GM12892 (cell line): ENCODE measurements at regions not wholly inside any gene's neighbourhood (a gene's known extent, or its start where the extent isn't known, plus 50 kb on each side); places are given as distances from the start of the nearest gene placed in this dataset.

Experiments used
- DNase-seq: peaks from one replicate; pipeline ENCODE4 v3.0.0; 2011; ENCODE audit not compliant: insufficient read length
- FAIRE-seq: peaks from 2 replicates; lab custom pipeline; 2011; peaks lifted over from hg19 to GRCh38; lab: Jason Lieb, UNC
- POLR2A ChIP-seq: IDR thresholded peaks from 2 replicates; pipeline ENCODE4 v1.6.1; 2011; ENCODE audit warnings: low read depth, low read length, control low read depth
- POLR2AphosphoS5 ChIP-seq: IDR thresholded peaks from 2 replicates; pipeline ENCODE4 v1.6.1; 2011; ENCODE audit warnings: low read depth, low read length, control low read depth
- TAF1 ChIP-seq: IDR thresholded peaks from 2 replicates; pipeline ENCODE4 v1.6.1; 2011; ENCODE audit warnings: low read depth, mild to moderate bottlenecking, control low read depth, low read length, borderline replicate concordance

DNA sequence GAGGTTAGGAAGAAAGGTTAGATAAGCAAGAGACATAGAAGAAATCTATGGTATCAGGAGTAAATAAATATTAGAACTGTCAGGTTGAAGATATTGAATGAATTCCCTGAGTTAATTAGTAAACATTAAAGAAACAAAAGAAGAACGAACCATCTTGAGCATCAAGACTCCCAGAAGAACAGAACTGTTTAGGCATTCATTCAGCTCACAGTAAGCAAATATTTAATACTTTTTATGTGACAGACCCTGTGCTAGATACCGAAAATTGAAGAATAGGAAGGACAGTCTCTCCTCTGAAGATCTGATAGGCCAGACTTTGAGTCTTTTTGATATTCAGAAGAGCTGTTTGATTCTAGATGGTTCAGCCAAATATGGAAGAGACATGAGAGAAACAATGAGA, 731.5 kb downstream of the XPNPEP1 start:
- no peak for TF ChIP-seq POLR2AphosphoS5
- no peak for TF ChIP-seq TAF1
- no peak for TF ChIP-seq POLR2A
- DNase-seq (no peak), FAIRE-seq (no peak)

DNA sequence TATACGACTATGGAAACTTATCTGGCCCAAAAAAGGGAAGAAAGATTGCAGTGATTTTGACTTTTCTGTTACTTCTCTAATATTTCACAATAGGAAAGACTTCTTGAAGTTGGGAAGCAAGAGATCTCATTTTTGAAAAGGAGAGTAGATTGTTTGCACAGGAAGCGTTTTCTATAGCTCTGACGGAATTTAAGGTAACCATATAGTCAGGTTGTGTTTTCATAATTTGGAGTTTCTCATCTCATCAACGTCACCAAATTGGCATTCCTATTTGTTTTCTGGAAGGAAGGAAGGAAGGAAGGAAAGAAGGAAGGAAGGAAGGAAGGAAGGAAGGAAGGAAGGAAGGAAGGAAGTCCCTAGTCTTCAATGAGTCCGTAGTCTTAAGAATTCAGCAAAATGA, 732.0 kb downstream of the XPNPEP1 start:
- DNase-seq, result no peak
- no peak for FAIRE-seq
- no peak for TF ChIP-seq TAF1
- no peak for TF ChIP-seq POLR2A
- no peak for TF ChIP-seq POLR2AphosphoS5

DNA sequence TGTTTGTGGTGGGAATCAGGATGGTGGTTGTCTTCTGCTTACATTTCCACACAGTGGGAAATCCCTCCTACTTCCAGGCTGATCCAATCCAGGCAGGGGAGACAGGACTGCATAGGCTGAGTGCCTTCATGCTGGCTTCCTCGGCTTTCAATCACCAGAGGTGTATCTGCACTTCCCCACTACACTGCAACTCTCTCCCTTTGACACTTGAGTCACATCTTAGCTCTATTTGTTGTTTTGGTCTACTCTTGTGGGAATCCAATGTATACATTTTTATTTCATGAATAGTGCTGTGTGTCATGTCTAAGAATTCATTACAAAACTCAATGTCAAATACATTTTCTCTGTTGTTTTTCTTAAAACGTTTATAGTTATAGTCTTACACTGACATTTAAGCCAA, 735.6 kb downstream of the XPNPEP1 start:
- TF ChIP-seq TAF1, result no peak
- TF ChIP-seq POLR2AphosphoS5, result no peak
- TF ChIP-seq POLR2A, result no peak
- FAIRE-seq, result no peak
- no peak for DNase-seq

DNA sequence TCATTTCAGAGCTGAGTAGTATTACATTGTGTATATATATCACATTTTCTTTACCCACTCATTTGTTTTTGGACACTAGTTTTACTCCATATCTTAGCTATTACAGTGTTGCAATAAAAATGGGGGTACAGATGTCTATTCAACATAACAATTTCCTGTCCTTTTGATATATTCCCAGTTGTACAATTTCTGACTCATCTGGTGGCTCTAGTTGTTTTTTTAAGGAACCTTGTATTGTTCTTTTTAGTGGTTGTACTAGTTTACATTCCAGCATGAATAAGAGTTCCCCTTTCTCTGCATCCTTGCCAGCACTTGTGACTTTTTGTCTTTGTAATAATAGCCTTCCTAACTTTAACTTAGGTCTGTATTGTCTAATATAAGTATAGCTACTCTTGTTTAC, 739.9 kb downstream of the XPNPEP1 start:
- FAIRE-seq, result no peak
- TF ChIP-seq POLR2A (no peak), POLR2AphosphoS5 (no peak), TAF1 (no peak)
- DNase-seq, result no peak

DNA sequence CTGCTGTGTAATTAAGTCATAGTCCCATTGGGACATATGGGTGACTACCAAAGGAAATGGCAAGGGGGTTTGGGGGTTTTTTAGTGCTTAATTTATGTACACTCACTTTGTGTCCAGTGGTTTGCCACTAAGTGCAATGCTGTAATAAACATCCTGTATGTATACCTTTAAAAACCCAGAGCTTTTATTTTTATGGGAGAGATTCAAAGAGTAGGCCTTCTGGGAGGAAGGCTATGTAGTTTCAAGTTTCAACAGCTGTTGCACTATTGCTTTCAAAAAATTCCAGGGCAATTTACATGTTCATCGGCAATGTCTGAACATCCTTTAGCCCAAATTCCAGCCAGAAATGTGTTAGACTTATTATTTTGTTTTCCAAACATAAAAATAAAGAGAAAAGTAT, 744.7 kb downstream of the XPNPEP1 start:
- no peak for FAIRE-seq
- DNase-seq, result no peak
- no peak for TF ChIP-seq TAF1
- no peak for TF ChIP-seq POLR2A
- TF ChIP-seq POLR2AphosphoS5, result no peak

DNA sequence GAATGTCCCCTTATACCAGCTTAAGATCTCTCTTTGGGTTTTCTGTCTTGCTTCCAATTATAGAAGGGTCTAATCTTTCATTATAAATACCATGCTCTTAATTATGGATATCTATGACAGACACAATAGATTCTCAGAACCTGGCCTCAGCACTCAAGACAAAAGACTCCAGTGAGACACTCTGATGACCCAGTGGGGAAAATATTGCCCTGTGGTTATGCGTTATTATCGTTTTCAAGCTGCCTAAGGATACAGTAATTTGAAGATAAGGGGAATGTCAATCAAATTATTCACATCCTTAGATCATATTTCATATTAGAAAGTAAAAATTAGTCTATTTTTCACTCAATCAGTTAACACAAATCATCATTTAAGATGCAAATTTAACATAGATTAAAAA, 748.8 kb downstream of the XPNPEP1 start:
- no peak for DNase-seq
- no peak for FAIRE-seq
- no peak for TF ChIP-seq TAF1
- no peak for TF ChIP-seq POLR2A
- TF ChIP-seq POLR2AphosphoS5, result no peak

DNA sequence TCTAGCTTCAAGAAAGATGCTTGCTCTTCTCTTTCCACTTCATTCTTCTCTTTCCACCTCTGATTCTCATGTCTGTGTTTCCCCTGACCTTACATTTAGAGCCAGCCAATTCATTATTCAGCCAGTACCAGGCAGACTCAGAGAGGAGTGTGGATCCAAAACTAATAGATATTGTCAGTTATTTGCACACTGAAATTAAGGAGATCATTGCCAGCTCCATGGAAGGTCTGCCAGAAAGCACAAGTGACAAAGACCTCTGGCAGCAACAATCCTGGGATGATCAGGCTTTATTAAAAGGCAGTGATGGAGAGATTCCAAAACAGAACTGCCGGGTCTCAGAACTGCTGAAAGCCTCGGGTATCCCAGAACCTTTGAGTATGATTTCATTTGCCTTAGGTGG, 749.4 kb downstream of the XPNPEP1 start:
- DNase-seq (no peak), FAIRE-seq (no peak)
- TF ChIP-seq POLR2AphosphoS5 (no peak), TAF1 (no peak), POLR2A (no peak)

DNA sequence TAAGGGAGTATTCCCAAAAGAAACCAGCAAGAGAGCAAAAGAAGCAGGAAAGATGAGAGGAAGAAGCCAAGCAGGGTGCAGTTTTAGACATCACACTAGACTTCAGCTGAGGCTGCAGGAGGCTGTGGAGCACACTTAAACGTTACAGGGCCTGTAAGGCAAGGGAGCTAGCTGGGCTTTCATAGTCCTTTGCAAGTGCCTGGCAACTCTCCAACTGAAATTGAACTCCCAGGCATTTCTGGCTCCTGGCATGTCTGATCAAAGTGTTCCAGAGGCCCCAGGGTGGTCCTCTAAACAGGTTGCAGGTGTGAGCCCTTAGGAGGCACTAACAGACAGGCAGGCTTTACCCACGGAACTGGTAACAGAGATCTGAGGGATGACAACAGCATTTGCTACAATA, 750.2 kb downstream of the XPNPEP1 start:
- no peak for FAIRE-seq
- TF ChIP-seq POLR2AphosphoS5, result no peak
- no peak for TF ChIP-seq POLR2A
- no peak for TF ChIP-seq TAF1
- DNase-seq, result no peak

DNA sequence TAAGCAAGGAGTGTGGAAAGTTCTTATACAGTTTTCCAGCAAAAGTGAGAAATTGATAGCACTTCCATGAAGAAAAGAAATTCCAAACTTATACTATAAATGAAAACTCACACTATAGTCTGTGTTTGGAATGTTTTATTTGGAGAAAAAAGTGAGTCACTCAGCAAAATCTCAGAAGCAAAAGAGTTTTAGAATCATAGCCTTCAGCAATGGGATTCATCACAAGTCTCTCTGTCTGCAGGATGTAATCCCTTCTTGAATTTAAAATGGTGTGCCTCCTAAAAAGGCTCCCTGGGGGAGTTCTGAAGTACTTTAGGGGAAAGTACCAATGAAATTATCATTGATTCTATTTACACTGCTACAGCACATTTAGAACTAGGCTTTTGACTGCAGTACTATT, 756.4 kb downstream of the XPNPEP1 start:
- TF ChIP-seq POLR2AphosphoS5, result no peak
- no peak for TF ChIP-seq TAF1
- TF ChIP-seq POLR2A, result no peak
- DNase-seq (no peak), FAIRE-seq (no peak)

DNA sequence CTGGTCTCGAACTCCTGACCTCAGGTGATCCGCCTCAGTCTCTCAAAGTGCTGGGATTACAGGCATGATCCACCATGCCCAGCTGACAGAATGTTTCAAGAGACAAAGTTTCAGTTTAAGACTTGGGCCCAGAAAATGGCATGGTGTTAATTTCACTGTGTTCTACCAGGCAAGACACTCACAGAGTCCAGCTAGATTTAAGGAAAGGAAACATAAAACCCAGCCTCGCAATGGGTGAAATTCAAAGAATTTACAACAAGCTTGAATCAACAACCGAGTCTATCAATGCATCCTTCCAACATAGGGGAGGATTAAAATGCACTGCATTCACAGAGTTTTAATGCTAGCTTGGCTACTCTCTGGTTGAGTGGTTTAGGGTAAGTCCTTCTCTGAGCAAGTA, 764.0 kb downstream of the XPNPEP1 start:
- FAIRE-seq, result no peak
- no peak for DNase-seq
- no peak for TF ChIP-seq TAF1
- TF ChIP-seq POLR2AphosphoS5, result no peak
- no peak for TF ChIP-seq POLR2A

DNA sequence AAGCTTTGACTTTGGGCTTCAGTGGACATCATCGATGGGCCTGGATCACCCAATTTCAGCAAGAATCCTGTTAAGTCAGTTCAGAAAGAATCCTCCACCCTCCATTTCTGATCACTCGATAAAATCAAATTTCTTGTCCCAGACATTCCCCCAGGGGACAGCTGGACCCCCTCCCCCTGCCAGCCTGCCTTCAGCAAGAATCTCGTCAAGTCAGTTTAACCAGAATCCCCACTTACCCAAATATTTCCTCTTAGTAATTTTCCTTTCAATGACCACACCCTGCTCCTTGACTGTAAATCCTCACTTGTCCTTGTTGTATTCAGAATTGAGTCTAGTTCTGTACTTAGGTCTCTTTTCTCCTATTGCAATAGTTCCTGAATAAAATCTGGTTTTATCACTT, 766.9 kb downstream of the XPNPEP1 start:
- TF ChIP-seq POLR2AphosphoS5 (no peak), TAF1 (no peak), POLR2A (no peak)
- DNase-seq (no peak), FAIRE-seq (no peak)

DNA sequence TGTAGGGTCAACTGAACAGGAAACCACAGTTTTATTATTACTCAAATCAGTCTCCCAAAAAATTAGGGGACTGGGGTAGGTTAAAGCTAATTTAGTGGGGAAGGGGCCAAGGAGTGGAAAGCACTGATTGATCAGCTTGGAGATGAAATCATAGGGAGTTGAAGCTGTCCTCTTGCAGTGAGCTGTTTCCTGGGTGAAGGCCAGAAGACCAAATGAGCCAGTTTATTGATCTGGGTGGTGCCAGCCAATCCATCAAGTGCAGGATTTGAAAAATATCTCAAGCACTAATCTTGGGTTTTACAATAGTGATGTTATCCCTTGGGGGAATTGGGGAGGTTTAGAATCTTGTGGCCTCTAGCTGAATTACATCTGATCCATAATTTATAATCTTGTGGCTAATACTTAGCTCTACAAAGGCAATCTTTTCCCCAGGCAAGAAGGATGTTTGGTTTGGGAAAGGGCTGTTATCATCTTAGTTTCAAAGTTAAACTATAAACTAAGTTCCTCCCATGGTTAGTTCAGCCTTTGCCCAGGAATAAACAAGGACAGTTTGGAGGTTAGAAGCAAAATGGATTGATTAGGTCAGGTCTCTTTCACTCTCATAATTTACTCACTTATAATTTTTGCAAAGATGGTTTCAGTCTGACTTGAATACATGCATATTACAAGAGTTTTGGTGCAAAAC, 773.5 kb downstream of the XPNPEP1 start:
- TF ChIP-seq POLR2A (no peak), POLR2AphosphoS5 (no peak), TAF1 (no peak)
- FAIRE-seq, result no peak
- DNase-seq, result no peak

DNA sequence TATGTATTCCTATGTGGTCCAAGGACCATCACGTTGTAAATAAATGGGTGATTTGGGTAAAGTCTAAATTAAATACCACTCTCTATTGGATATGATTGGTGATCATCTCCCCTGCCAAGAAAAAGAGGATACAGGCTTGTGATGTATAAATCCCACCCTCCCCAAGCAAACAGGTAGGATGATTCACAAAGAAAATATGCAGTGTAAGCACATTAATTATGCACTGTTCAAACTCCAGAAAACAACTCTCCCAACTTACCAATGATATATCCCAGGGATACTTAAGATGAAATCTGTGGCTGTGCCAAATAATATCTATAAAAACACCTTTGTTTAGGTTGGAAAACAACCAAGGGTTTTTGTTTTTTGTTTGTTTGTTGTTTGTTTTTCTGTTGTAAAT, 795.9 kb downstream of the XPNPEP1 start:
- FAIRE-seq, result no peak
- no peak for DNase-seq
- TF ChIP-seq POLR2AphosphoS5, result no peak
- TF ChIP-seq POLR2A, result no peak
- TF ChIP-seq TAF1, result no peak
